GM10266 (cell line): ENCODE measurements at regions not wholly inside any gene's neighbourhood (a gene's known extent, or its start where the extent isn't known, plus 50 kb on each side); places are given as distances from the start of the nearest gene placed in this dataset.

Experiments used
- DNase-seq: peaks from one replicate; pipeline ENCODE4 v3.0.0; 2012; ENCODE audit errors: extremely low spot score
- CTCF ChIP-seq: IDR thresholded peaks from 2 replicates; pipeline ENCODE4 v1.5.1; 2012; ENCODE audit warnings: mild to moderate bottlenecking, low read depth; ENCODE audit not compliant: control insufficient read depth, insufficient read depth; ENCODE audit errors: missing control alignments

GRCh38 chr16:65172356-65172755, 50.5 kb upstream of the CDH11 start:
- TF ChIP-seq CTCF, result no peak
- DNase-seq, result no peak
